Endodermal cell (in vitro differentiated cells): ENCODE measurements at regions not wholly inside any gene's neighbourhood (a gene's known extent, or its start where the extent isn't known, plus 50 kb on each side); places are given as distances from the start of the nearest gene placed in this dataset.

ENCODE experiments used
- DNase-seq: peaks from one replicate; pipeline ENCODE4 v3.0.0-alpha.2; 2017
- H3K27ac ChIP-seq: 2 replicates; pipeline ENCODE4 v1.5.1; 2013; ENCODE audit warnings: mild to moderate bottlenecking, low read depth, low read length, moderate library complexity
- H3K27me3 ChIP-seq: 2 replicates; pipeline ENCODE4 v1.6.1; 2013; ENCODE audit warnings: mild to moderate bottlenecking, low read length, moderate library complexity; ENCODE audit not compliant: insufficient read depth, control insufficient read depth, poor library complexity, severe bottlenecking
- H3K36me3 ChIP-seq: 2 replicates; pipeline ENCODE4 v1.7.0; 2013; ENCODE audit warnings: mild to moderate bottlenecking, low read length, moderate library complexity; ENCODE audit not compliant: control insufficient read depth, insufficient read depth
- H3K4me1 ChIP-seq: one replicate; pipeline ENCODE4 v1.7.0; 2013; ENCODE audit warnings: low read length; ENCODE audit not compliant: control insufficient read depth, insufficient read depth
- H3K4me3 ChIP-seq: 2 replicates; pipeline ENCODE4 v1.5.1; 2013; ENCODE audit warnings: mild to moderate bottlenecking, low read length, moderate library complexity
- H3K9ac ChIP-seq: 2 replicates; pipeline ENCODE4 v1.6.1; 2013; ENCODE audit warnings: mild to moderate bottlenecking, low read length, moderate library complexity; ENCODE audit not compliant: poor library complexity, severe bottlenecking; ENCODE audit errors: extremely low read depth
- H3K9me3 ChIP-seq: 2 replicates; pipeline ENCODE4 v1.6.1; 2013; ENCODE audit warnings: mild to moderate bottlenecking, low read length, moderate library complexity; ENCODE audit not compliant: control insufficient read depth
- H3K27ac Mint-ChIP-seq: 2 replicates; pipeline ENCODE4 v1.8.0; 2020; ENCODE audit warnings: mixed read lengths
- H3K27me3 Mint-ChIP-seq: 2 replicates; pipeline ENCODE4 v1.8.0; 2021; ENCODE audit warnings: mild to moderate bottlenecking, mixed read lengths; ENCODE audit not compliant: insufficient read depth
- H3K36me3 Mint-ChIP-seq: 2 replicates; pipeline ENCODE4 v1.8.0; 2020; ENCODE audit warnings: low read depth, mixed read lengths
- H3K4me1 Mint-ChIP-seq: 2 replicates; pipeline ENCODE4 v1.8.0; 2020; ENCODE audit warnings: mixed read lengths
- H3K4me3 Mint-ChIP-seq: 2 replicates; pipeline ENCODE4 v1.8.0; 2020; ENCODE audit warnings: mild to moderate bottlenecking, moderate library complexity, mixed read lengths
- H3K9me3 Mint-ChIP-seq: 2 replicates; pipeline ENCODE4 v1.8.0; 2020; ENCODE audit warnings: mild to moderate bottlenecking, mixed read lengths
- WGBS, 2 experiments: methylation state at CpG; one replicate each; pipeline versions ENCODE4 v1.1.5 to v1.1.7; 2013; ENCODE audit warnings: missing lambda C conversion rate in 2 of 2, mixed read lengths in 1 of 2; ENCODE audit not compliant: insufficient coverage in 1 of 2, insufficient read length in 1 of 2; 5-methylcytosine and 5-hydroxymethylcytosine counted together
- TF ChIP-seq, protein P1 (sequence below): fragments of 200-600 bp; sonication (generic); conservative IDR thresholded peaks from 2 replicates; pipeline ENCODE4 v1.5.0; 2021; ENCODE audit warnings: antibody characterized with exemption, mild to moderate bottlenecking

DNA sequence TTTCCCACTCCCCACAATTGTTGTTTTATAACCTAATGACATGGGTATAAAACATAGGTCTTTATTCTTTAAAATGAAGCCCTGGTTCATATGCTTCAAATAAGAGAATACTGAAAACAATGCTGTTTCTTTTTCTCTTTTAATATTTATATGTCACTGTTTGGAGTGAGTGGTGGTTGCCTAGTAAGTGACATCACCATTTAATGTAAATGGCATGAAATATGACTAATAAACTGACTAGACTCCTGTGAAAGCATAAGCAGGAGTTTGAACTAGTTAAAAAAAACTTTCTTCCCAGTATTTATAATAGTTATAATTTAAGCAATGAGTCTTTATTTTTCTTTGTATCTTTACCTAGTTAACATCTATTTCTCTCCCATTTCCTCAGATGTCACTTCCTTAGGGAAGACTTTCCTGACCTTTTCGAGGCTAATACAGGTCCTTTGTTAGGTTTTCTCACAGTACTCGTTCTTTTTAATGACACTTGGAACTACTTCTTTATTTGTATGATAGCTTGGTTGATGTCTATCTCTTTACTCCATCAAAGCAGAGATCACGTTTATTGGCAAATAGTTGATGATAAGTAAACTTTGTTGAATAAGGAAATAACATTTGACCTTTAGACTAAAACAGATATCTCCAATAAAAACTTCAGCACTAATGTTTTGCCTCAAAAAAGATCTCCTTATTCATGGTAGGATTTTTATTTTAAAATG is 105.4 kb upstream of the PDC start:
- Histone ChIP-seq H3K27ac (no peak overlapping the region), H3K9me3 (no peaks in the 10 kb centered on the region), H3K27me3 (no peaks in the 10 kb centered on the region), H3K9ac (no peak overlapping the region), H3K4me3 (no peak overlapping the region), H3K36me3 (no peaks in the 10 kb centered on the region), H3K4me1 (no peaks in the 10 kb centered on the region)
- TF ChIP-seq, protein P1, sequence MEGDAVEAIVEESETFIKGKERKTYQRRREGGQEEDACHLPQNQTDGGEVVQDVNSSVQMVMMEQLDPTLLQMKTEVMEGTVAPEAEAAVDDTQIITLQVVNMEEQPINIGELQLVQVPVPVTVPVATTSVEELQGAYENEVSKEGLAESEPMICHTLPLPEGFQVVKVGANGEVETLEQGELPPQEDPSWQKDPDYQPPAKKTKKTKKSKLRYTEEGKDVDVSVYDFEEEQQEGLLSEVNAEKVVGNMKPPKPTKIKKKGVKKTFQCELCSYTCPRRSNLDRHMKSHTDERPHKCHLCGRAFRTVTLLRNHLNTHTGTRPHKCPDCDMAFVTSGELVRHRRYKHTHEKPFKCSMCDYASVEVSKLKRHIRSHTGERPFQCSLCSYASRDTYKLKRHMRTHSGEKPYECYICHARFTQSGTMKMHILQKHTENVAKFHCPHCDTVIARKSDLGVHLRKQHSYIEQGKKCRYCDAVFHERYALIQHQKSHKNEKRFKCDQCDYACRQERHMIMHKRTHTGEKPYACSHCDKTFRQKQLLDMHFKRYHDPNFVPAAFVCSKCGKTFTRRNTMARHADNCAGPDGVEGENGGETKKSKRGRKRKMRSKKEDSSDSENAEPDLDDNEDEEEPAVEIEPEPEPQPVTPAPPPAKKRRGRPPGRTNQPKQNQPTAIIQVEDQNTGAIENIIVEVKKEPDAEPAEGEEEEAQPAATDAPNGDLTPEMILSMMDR = no peak
- H3K9me3 Mint-ChIP-seq = no peaks in the 10 kb centered on the region
- H3K27me3 Mint-ChIP-seq = no peaks in the 10 kb centered on the region
- 70 to 80% methylated on average over 1 to 2 of the region's 3 CpGs for WGBS, 2 experiments
- no peak overlapping the region for H3K27ac Mint-ChIP-seq
- H3K4me1 Mint-ChIP-seq = no peaks in the 10 kb centered on the region
- no peak overlapping the region for H3K4me3 Mint-ChIP-seq
- no peaks in the 10 kb centered on the region for H3K36me3 Mint-ChIP-seq
- no peak for DNase-seq

DNA sequence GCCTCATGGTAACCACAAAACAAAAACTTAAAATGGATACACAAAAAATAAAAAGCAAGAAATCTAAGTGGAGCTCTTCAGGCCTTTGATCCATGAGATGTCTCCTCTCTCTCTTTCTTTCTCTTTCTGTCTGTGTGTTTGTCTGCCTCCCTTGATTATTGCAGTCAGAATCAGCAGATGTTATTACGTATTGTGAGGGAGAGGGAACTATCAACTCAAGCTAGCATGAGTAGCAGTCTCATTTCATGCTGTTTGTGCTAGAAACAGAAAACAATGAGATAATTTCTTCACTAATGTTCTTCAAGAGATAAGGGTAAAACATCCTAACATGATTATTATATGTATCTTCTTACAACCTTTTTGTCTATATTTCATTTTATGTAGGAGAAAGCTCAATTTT is 103.7 kb upstream of the PDC start:
- no peaks in the 10 kb centered on the region for H3K9me3 ChIP-seq

DNA sequence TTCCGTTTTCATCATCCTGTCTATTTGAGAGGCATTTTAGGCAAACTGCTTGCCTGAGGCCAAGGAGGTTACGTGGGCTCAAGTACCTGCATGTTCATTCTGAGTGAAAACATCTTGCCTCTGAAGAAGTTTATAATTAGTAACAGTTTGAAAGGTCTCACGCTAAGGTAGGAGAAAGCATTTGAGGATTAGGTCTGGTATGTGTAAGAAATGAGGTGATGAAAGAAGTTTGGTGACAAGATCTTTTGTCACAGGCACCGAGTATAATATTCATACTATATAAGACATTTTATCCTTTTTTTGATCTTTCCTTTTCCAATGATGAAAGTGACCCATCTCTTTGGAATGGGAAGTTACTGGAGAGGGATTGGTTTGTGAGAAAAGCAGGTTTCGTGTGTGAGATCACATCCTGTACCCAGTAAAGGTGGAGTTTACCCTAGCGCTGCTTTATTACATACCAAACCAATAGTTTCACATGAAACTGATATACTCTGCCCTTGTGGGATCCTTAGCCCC is 98.7 kb upstream of the PDC start:
- 92 to 100% methylated on average over 3 to 5 of the region's 6 CpGs for WGBS, 2 experiments
- no peak overlapping the region for H3K4me3 ChIP-seq
- Mint-ChIP-seq H3K36me3 (no peaks in the 10 kb centered on the region), H3K27ac (no peak overlapping the region), H3K27me3 (no peaks in the 10 kb centered on the region), H3K4me3 (no peak overlapping the region), H3K9me3 (no peaks in the 10 kb centered on the region), H3K4me1 (no peaks in the 10 kb centered on the region)
- TF ChIP-seq, protein P1 = no peak
- H3K9ac ChIP-seq = no peak overlapping the region
- no peak for DNase-seq
- no peaks in the 10 kb centered on the region for H3K27me3 ChIP-seq
- no peaks in the 10 kb centered on the region for H3K36me3 ChIP-seq
- no peaks in the 10 kb centered on the region for H3K4me1 ChIP-seq
- no peak overlapping the region for H3K27ac ChIP-seq
- no peaks in the 10 kb centered on the region for H3K9me3 ChIP-seq

More for the DNA sequence above, 103.7 kb upstream of the PDC start:
- no peaks in the 10 kb centered on the region for H3K27me3 ChIP-seq
- H3K36me3 Mint-ChIP-seq = no peaks in the 10 kb centered on the region
- TF ChIP-seq, protein P1 = no peak
- 80 to 82% methylated on average over 1 of the region's 1 CpG for WGBS, 2 experiments
- no peak overlapping the region for H3K9ac ChIP-seq
- H3K36me3 ChIP-seq = no peaks in the 10 kb centered on the region
- H3K4me1 ChIP-seq = no peaks in the 10 kb centered on the region
- no peaks in the 10 kb centered on the region for H3K27me3 Mint-ChIP-seq
- no peak overlapping the region for H3K27ac Mint-ChIP-seq
- H3K4me3 ChIP-seq = no peak overlapping the region
- no peak overlapping the region for H3K27ac ChIP-seq
- no peaks in the 10 kb centered on the region for H3K9me3 Mint-ChIP-seq
- H3K4me3 Mint-ChIP-seq = no peak overlapping the region
- no peak for DNase-seq
- H3K4me1 Mint-ChIP-seq = no peaks in the 10 kb centered on the region
